Brain microvascular endothelial cell (primary cell): ENCODE measurements at regions not wholly inside any gene's neighbourhood (a gene's known extent, or its start where the extent isn't known, plus 50 kb on each side); places are given as distances from the start of the nearest gene placed in this dataset.

Source experiments
- DNase-seq: peaks from one replicate; pipeline ENCODE4 v3.0.0-alpha.2; 2020
- H3K27ac ChIP-seq: fragments of 250-450 bp; sonication (Bioruptor Pico); 2 replicates; pipeline ENCODE4 v1.5.1; 2020; ENCODE audit warnings: mild to moderate bottlenecking, moderate library complexity
- H3K27me3 ChIP-seq: fragments of 250-450 bp; sonication (Bioruptor Pico); replicated peaks from 2 replicates; pipeline ENCODE4 v1.5.1; 2020; ENCODE audit warnings: mild to moderate bottlenecking
- H3K36me3 ChIP-seq: fragments of 250-450 bp; sonication (Bioruptor Pico); replicated peaks from 2 replicates; pipeline ENCODE4 v1.5.1; 2020; ENCODE audit warnings: mild to moderate bottlenecking
- H3K4me3 ChIP-seq: 2 replicates; pipeline ENCODE4 v1.5.1; 2011; ENCODE audit warnings: low read depth, mild to moderate bottlenecking, control low read depth, low read length, moderate library complexity
- in situ Hi-C: cut with HindIII; loops from 2 replicates; pipeline ENCODE4 v1.10.0; 2017; ENCODE audit warnings: low sequenced_read_pairs, low pct_ligation_motif_present
- TF ChIP-seq, protein P1 (sequence below): IDR thresholded peaks from 2 replicates; pipeline ENCODE4 v1.5.1; 2011; ENCODE audit warnings: low read depth, mild to moderate bottlenecking, moderate library complexity, low read length, control low read depth, inconsistent platforms; ENCODE audit errors: missing control alignments

DNA sequence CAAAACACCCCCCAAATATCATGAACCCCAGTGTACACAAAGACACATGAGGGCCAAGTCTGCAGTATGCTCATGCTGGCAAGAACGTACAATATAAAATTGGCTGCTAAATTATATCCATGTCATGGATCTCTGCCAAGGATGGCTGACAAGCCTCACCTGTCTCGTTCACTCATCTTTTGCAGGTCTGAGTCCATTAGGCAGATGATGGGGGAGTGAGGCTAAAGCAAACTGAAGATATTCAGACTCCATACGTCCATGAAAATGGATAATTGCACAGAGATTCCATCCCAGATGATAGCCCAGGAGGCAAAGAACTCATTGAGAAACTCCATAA is 122.3 kb upstream of the PTPRG start:
- no peak for DNase-seq
- TF ChIP-seq, protein P1, sequence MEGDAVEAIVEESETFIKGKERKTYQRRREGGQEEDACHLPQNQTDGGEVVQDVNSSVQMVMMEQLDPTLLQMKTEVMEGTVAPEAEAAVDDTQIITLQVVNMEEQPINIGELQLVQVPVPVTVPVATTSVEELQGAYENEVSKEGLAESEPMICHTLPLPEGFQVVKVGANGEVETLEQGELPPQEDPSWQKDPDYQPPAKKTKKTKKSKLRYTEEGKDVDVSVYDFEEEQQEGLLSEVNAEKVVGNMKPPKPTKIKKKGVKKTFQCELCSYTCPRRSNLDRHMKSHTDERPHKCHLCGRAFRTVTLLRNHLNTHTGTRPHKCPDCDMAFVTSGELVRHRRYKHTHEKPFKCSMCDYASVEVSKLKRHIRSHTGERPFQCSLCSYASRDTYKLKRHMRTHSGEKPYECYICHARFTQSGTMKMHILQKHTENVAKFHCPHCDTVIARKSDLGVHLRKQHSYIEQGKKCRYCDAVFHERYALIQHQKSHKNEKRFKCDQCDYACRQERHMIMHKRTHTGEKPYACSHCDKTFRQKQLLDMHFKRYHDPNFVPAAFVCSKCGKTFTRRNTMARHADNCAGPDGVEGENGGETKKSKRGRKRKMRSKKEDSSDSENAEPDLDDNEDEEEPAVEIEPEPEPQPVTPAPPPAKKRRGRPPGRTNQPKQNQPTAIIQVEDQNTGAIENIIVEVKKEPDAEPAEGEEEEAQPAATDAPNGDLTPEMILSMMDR, result no peak
- Histone ChIP-seq H3K36me3 (no peaks in the 10 kb centered on the region), H3K27me3 (no peaks in the 10 kb centered on the region), H3K4me3 (no peak overlapping the region), H3K27ac (no peak overlapping the region)
- in situ Hi-C loops, result no loop called here

DNA sequence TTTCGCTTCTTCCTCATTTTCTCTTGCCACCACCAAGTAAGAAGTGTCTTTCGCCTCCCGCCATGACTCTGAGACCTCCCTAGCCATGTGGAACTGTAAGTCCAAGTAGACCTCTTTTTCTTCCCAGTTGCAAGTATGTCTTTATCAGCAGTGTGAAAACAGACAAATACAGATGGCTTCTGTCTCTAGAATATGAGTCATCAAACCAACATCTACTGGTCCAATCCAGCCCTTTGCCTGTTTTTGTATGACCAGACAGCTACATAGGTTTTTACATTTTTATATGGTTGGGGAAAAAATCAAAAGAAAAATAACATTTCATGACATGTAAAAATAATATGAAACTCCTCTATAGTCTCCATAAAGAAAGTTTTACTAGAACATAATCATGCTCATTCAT is 118.7 kb upstream of the PTPRG start:
- TF ChIP-seq, protein P1, result no peak
- Histone ChIP-seq H3K4me3 (no peak overlapping the region), H3K36me3 (no peaks in the 10 kb centered on the region), H3K27me3 (no peaks in the 10 kb centered on the region), H3K27ac (no peak overlapping the region)
- in situ Hi-C loops, result no loop called here
- peak; percentile 33 for DNase-seq

DNA sequence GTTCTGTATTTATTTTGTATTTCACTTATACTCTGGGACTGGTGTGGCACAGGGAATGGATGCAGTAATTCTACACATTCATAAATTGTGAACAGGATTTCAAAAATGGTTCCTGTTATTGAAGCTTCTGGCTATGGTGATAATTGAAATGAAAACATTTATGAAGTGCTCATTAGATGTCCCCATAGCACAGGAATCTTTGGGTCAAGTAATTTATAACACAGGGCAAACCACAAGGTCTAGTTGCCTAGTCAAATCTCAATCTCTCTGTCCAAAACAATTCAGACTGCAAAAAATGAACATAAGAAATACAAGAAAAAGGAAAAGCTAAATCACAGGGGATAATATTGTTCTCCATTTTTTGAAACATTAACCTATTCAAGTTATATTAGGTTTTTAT is 117.5 kb upstream of the PTPRG start:
- in situ Hi-C loops, result no loop called here
- H3K4me3 ChIP-seq, result no peak overlapping the region
- H3K27ac ChIP-seq, result no peak overlapping the region
- no peak for DNase-seq
- no peaks in the 10 kb centered on the region for H3K27me3 ChIP-seq
- H3K36me3 ChIP-seq, result no peaks in the 10 kb centered on the region
- TF ChIP-seq, protein P1, result no peak

DNA sequence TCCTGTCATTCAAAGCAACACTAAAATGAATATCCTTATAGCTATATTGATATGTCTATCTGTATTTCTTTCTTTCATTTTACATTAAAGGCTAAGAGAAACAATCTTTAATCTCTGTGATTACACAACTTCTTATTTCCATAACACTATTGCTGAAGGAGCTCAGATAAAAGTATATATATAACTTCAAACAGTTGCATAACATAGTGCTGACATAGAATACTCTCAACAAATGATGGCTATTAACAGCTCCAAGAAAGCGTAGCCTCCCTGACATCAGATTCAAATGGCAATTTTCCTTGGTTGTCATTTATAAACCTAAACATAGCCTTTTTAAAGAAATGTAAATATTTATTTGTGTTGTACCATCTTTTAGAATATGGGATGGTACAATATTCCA is 116.6 kb upstream of the PTPRG start:
- DNase-seq, result no peak
- Histone ChIP-seq H3K27me3 (no peaks in the 10 kb centered on the region), H3K36me3 (no peaks in the 10 kb centered on the region), H3K4me3 (no peak overlapping the region), H3K27ac (no peak overlapping the region)
- TF ChIP-seq, protein P1, result no peak
- in situ Hi-C loops, result no loop called here

DNA sequence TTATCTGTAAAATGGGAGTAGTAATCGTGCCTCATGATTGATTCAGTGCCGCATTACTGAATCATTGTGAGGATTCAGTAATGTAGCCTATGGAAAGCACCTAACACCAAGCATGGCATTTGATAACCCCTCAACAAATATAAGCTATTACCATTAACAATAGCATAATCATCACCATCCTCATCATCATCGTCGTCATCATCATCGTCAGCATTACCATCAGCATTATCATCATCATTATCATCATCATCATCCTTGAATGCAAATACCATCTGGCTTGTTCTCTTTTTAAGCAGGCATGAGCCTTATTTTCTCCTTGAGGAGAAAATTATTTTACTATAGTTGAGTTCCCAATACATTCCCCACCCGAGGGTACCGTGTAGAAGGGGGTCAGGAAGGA is 115.4 kb upstream of the PTPRG start:
- Histone ChIP-seq H3K4me3 (no peak overlapping the region), H3K36me3 (no peaks in the 10 kb centered on the region), H3K27ac (no peak overlapping the region), H3K27me3 (no peaks in the 10 kb centered on the region)
- in situ Hi-C loops, result no loop called here
- TF ChIP-seq, protein P1, result no peak
- DNase-seq, result no peak

DNA sequence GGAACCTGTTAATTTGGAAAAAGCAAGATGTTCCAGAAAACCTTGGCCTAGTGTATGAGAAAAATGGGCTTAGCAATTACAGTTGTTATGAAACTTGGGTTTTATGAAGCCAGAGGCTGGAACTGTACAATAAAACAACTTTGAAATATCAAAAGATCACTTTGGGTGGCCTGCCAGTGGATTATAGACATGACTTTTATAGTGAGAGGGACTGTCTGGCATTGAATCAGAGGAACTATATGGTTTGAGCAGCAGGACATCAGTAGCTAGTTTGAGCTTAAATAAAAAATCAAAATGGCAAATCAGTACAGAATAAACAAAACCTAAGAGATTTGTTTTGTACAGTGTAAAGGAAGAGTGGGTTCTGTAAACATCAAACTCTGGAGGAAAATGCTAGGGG is 115.0 kb upstream of the PTPRG start:
- in situ Hi-C loops, result no loop called here
- no peaks in the 10 kb centered on the region for H3K27me3 ChIP-seq
- no peak for DNase-seq
- H3K4me3 ChIP-seq, result no peak overlapping the region
- H3K27ac ChIP-seq, result no peak overlapping the region
- H3K36me3 ChIP-seq, result no peaks in the 10 kb centered on the region
- TF ChIP-seq, protein P1, result no peak
